GM23338 (cell line): ENCODE measurements at regions not wholly inside any gene's neighbourhood (a gene's known extent, or its start where the extent isn't known, plus 50 kb on each side); places are given as distances from the start of the nearest gene placed in this dataset.
A peak's percentile ranks its signal among the peaks of the same experiment; 100 is the strongest.

ENCODE experiments used
- ATAC-seq: fragments of 200-7000 bp; cut with Tn5 transposase; 3 replicates; pipeline ENCODE4 v1.9.1; 2020
- DNase-seq: peaks from one replicate; pipeline ENCODE4 v3.0.0-alpha.2; 2015; ENCODE audit warnings: low spot score
- H2AFZ ChIP-seq: fragments of 200-600 bp; sonication (generic); 2 replicates; pipeline ENCODE4 v1.8.0; 2016; ENCODE audit warnings: antibody characterized with exemption, mild to moderate bottlenecking, moderate library complexity
- H3F3A ChIP-seq: fragments of 200-600 bp; sonication (generic); replicated peaks from 2 replicates; pipeline ENCODE4 v1.8.0; 2017; ENCODE audit warnings: antibody characterized with exemption, mixed run types, low read depth
- H3K27ac ChIP-seq: fragments of 200-600 bp; sonication (generic); 2 replicates; pipeline ENCODE4 v1.6.1; 2016; ENCODE audit warnings: low read depth
- H3K27me3 ChIP-seq: fragments of 200-600 bp; sonication (generic); 2 replicates; pipeline ENCODE4 v1.8.0; 2016; ENCODE audit warnings: mild to moderate bottlenecking, mixed run types, moderate library complexity; ENCODE audit not compliant: insufficient read depth
- H3K36me3 ChIP-seq: fragments of 200-600 bp; sonication (generic); 2 replicates; pipeline ENCODE4 v1.8.0; 2016; ENCODE audit warnings: mild to moderate bottlenecking; ENCODE audit not compliant: insufficient read depth
- H3K4me1 ChIP-seq: fragments of 200-600 bp; sonication (generic); 2 replicates; pipeline ENCODE4 v1.8.0; 2016; ENCODE audit warnings: mild to moderate bottlenecking, moderate library complexity; ENCODE audit not compliant: insufficient read depth
- H3K4me2 ChIP-seq: fragments of 200-600 bp; sonication (generic); 2 replicates; pipeline ENCODE4 v1.7.1; 2017; ENCODE audit warnings: mixed run types
- H3K4me3 ChIP-seq: fragments of 200-600 bp; sonication (generic); 2 replicates; pipeline ENCODE4 v1.6.1; 2016; ENCODE audit warnings: mixed run types
- H3K79me2 ChIP-seq: fragments of 200-600 bp; sonication (generic); replicated peaks from 2 replicates; pipeline ENCODE4 v1.8.0; 2017; ENCODE audit warnings: mild to moderate bottlenecking; ENCODE audit not compliant: insufficient read depth
- H3K9me2 ChIP-seq: fragments of 200-600 bp; sonication (generic); 2 replicates; pipeline ENCODE4 v1.8.0; 2017; ENCODE audit not compliant: insufficient read depth
- H4K20me1 ChIP-seq: fragments of 200-600 bp; sonication (generic); replicated peaks from 2 replicates; pipeline ENCODE4 v1.8.0; 2017; ENCODE audit warnings: mild to moderate bottlenecking; ENCODE audit not compliant: insufficient read depth
- H3K27ac Mint-ChIP-seq: 2 replicates; pipeline ENCODE4 v1.8.0; 2020; ENCODE audit warnings: inconsistent platforms, mild to moderate bottlenecking, moderate library complexity, mixed read lengths
- H3K27me3 Mint-ChIP-seq: 3 replicates; pipeline ENCODE4 v1.8.0; 2022; ENCODE audit warnings: low read depth, mild to moderate bottlenecking, moderate library complexity, mixed read lengths, inconsistent platforms; ENCODE audit not compliant: insufficient read depth, poor library complexity
- H3K36me3 Mint-ChIP-seq: 3 replicates; pipeline ENCODE4 v1.8.0; 2021; ENCODE audit warnings: low read depth, mild to moderate bottlenecking, inconsistent platforms, moderate library complexity, mixed read lengths
- H3K4me1 Mint-ChIP-seq: 3 replicates; pipeline ENCODE4 v1.8.0; 2020; ENCODE audit warnings: mild to moderate bottlenecking, inconsistent platforms, mixed read lengths
- H3K4me3 Mint-ChIP-seq: 3 replicates; pipeline ENCODE4 v1.8.0; 2021; ENCODE audit warnings: moderate library complexity, mild to moderate bottlenecking, inconsistent platforms, mixed read lengths
- H3K9me3 Mint-ChIP-seq: 3 replicates; pipeline ENCODE4 v1.8.0; 2020; ENCODE audit warnings: moderate library complexity, mild to moderate bottlenecking, inconsistent platforms, mixed read lengths
- EZH2 ChIP-seq: fragments of 200-600 bp; sonication (generic); IDR thresholded peaks from one replicate; pipeline ENCODE4 v1.8.0; 2017; ENCODE audit warnings: antibody characterized with exemption, mild to moderate bottlenecking, low read depth; ENCODE audit not compliant: unreplicated experiment
- JUNB ChIP-seq: IDR thresholded peaks from one replicate; pipeline ENCODE4 v1.6.1; 2016; ENCODE audit warnings: antibody characterized with exemption; ENCODE audit not compliant: unreplicated experiment
- POLR2AphosphoS5 ChIP-seq: IDR thresholded peaks from 2 replicates; pipeline ENCODE4 v1.6.1; 2016; ENCODE audit warnings: antibody characterized with exemption, low read depth
- REST ChIP-seq: IDR thresholded peaks from one replicate; pipeline ENCODE4 v1.6.1; 2018; ENCODE audit warnings: antibody characterized with exemption; ENCODE audit not compliant: unreplicated experiment
- ZNF114 ChIP-seq: fragments of 250-450 bp; sonication (Bioruptor Pico); IDR thresholded peaks from 2 replicates; pipeline ENCODE4 v1.5.0; 2020; ENCODE audit warnings: mild to moderate bottlenecking, moderate library complexity
- ZNF331 ChIP-seq: fragments of 250-450 bp; sonication (Bioruptor Pico); IDR thresholded peaks from 2 replicates; pipeline ENCODE4 v1.5.0; 2020; ENCODE audit warnings: low read depth, mild to moderate bottlenecking, moderate library complexity
- ZNF462 ChIP-seq: fragments of 250-450 bp; sonication (Bioruptor Pico); IDR thresholded peaks from 2 replicates; pipeline ENCODE4 v1.5.0; 2020; ENCODE audit warnings: mild to moderate bottlenecking, moderate library complexity

- H4K20me1 ChIP-seq, result no peaks in the 10 kb centered on the region
- Mint-ChIP-seq H3K9me3 (peaks cover 22% of the 10 kb centered on the region), H3K27me3 (peaks cover 3% of the 10 kb centered on the region), H3K4me3 (no peak overlapping the region), H3K27ac (no peak overlapping the region), H3K4me1 (peaks cover 17% of the 10 kb centered on the region), H3K36me3 (peaks cover 20% of the 10 kb centered on the region)
- no peak for DNase-seq
- no peak overlapping the region for H3K4me2 ChIP-seq
- H3K36me3 ChIP-seq, result no peaks in the 10 kb centered on the region
- no peaks in the 10 kb centered on the region for H3K27me3 ChIP-seq
- no peak for ATAC-seq
- H3K27ac ChIP-seq, result no peak overlapping the region
- H3K79me2 ChIP-seq, result no peaks in the 10 kb centered on the region
- H3K9me2 ChIP-seq, result peaks cover 14% of the 10 kb centered on the region
- H3K4me3 ChIP-seq, result no peak overlapping the region
- no peaks in the 10 kb centered on the region for H3F3A ChIP-seq
- peak overlapping the region; percentile 1; the same call in 1 of the 2 replicates for H2AFZ ChIP-seq
- no peaks in the 10 kb centered on the region; the same call in 1 of the 2 replicates for H3K4me1 ChIP-seq
- TF ChIP-seq ZNF114 (CRISPR knock-in tag) (no peak), REST (no peak), ZNF462 (no peak), EZH2 (no peak), ZNF331 (no peak), POLR2AphosphoS5 (no peak), JUNB (no peak)
Measured at GRCh38 chr1:96291468-96291867, 430.1 kb upstream of the PTBP2 start.
